ENCODE measurements at regions not wholly inside any gene's neighbourhood (a gene's known extent, or its start where the extent isn't known, plus 50 kb on each side); places are given as distances from the start of the nearest gene placed in this dataset.

DNA sequence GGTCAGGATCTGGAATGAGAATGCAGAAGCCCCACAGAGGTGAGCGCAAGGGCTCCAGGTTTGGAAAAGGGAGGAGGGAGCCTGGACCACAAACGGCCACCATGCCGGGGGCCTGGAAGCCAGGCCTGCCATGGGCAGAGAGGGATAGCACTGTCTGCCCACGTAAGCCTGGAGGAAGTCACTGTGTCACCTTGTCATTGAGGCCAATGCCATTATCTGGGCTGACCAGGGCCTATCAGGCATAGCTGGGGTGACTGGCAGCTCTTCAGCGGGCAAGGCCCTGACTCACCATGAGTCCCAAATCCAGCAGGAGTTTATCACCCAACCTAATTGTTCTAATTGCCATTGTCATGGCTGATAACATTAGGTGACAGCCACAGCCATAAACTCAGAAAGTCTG lies 84.6 kb downstream of the MATN1 start:
- no peak for ATAC-seq
- Histone ChIP-seq H3K36me3 (no peaks in the 10 kb centered on the region), H3K27ac (no peak overlapping the region), H3K27me3 (peaks cover 0 to 5% (median 0%) of the 10 kb centered on the region in 3 donors), H3K4me3 (no peak overlapping the region), H3K4me1 (no peaks in the 10 kb centered on the region), H3K9me3 (no peaks in the 10 kb centered on the region)
- DNase-seq, result no peak
- intact Hi-C loops (cut with DNase I; ENCODE audit: low total_unique reads), result no loop called here
- in situ Hi-C loops (cut with MboI; ENCODE audit: low sequenced_read_pairs in 4 of 4), result no loop called here
- TF ChIP-seq CTCF (IDR thresholded peaks at IDR 0.05 in 4 of 5, conservative IDR thresholded peaks at IDR 0.05 in 1 of 5) (no peak), POLR2A (IDR thresholded peaks at IDR 0.05) (no peak)

- no peak for TF ChIP-seq POLR2A (IDR thresholded peaks at IDR 0.05)
- no peak for TF ChIP-seq CTCF (IDR thresholded peaks at IDR 0.05 in 4 of 5, conservative IDR thresholded peaks at IDR 0.05 in 1 of 5)
- Histone ChIP-seq H3K4me3 (no peak overlapping the region), H3K36me3 (no peaks in the 10 kb centered on the region), H3K4me1 (no peaks in the 10 kb centered on the region), H3K9me3 (no peaks in the 10 kb centered on the region), H3K27ac (no peak overlapping the region), H3K27me3 (peaks cover 0 to 4% (median 0%) of the 10 kb centered on the region in 3 donors)
- ATAC-seq, result no peak
- in situ Hi-C loops (cut with MboI; ENCODE audit: low sequenced_read_pairs in 4 of 4), result no loop called here
- intact Hi-C loops (cut with DNase I; ENCODE audit: low total_unique reads), result no loop called here
- DNase-seq, result no peak
These were observed 85.3 kb downstream of the MATN1 start for GRCh38 chr1:30638086-30638485.

DNA sequence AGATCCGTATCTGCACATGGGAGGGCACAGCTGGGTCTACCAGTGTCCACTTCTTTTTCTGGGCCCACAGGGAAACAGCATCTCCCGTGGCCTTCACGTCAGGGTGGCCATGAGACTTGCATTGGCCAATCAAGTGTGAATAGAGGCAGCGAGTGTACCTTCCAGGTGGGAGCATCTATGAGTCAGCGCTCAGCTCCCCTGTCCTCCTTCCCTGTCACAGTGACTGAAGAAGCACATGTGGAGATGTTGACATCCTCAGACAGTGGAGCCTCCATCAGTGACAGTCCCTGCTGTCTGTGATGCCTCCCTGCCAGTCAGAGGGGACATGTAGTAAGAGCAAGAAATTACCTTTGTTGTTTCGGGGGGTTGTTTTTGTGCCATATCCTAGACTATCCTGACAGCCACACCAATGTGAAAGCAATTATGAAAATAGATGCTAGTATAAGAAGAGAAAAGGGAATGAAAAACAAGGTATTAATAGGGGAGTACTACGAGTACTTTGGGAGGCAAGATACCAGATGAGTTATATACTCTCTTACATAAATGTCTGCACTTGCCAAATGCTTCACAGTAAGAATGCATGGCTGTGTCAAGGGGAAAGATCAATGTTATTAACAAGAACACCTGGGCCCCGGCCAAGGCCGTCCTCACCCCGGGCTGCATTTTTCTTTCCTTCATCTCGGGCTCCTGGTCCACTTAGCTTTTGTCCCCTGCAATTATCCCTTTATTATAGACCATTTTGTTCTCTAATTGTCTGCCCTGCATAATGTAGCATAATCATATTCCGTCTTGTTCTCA lies 86.0 kb downstream of the MATN1 start:
- Histone ChIP-seq H3K4me3 (no peak overlapping the region), H3K9me3 (no peaks in the 10 kb centered on the region), H3K27me3 (no peaks in the 10 kb centered on the region), H3K27ac (no peak overlapping the region), H3K4me1 (no peaks in the 10 kb centered on the region), H3K36me3 (no peaks in the 10 kb centered on the region)
- in situ Hi-C loops (cut with MboI; ENCODE audit: low sequenced_read_pairs in 4 of 4), result no loop called here
- no peak for DNase-seq
- no peak for TF ChIP-seq POLR2A (IDR thresholded peaks at IDR 0.05)
- no peak for TF ChIP-seq CTCF (IDR thresholded peaks at IDR 0.05 in 4 of 5, conservative IDR thresholded peaks at IDR 0.05 in 1 of 5)
- intact Hi-C loops (cut with DNase I; ENCODE audit: low total_unique reads), result no loop called here
- no peak for ATAC-seq

GRCh38 chr1:30636621-30637020 lies 86.8 kb downstream of the MATN1 start:
- H3K27ac ChIP-seq, result no peak overlapping the region
- in situ Hi-C loops (cut with MboI; ENCODE audit: low sequenced_read_pairs in 4 of 4), result no loop called here
- DNase-seq (no peak), ATAC-seq (no peak)
- intact Hi-C loops (cut with DNase I; ENCODE audit: low total_unique reads), result no loop called here
- H3K4me3 ChIP-seq, result no peak overlapping the region
- no peaks in the 10 kb centered on the region for H3K27me3 ChIP-seq
- H3K36me3 ChIP-seq, result no peaks in the 10 kb centered on the region
- TF ChIP-seq CTCF (IDR thresholded peaks at IDR 0.05 in 4 of 5, conservative IDR thresholded peaks at IDR 0.05 in 1 of 5) (no peak), POLR2A (IDR thresholded peaks at IDR 0.05) (no peak)
- H3K9me3 ChIP-seq, result no peaks in the 10 kb centered on the region
- no peaks in the 10 kb centered on the region for H3K4me1 ChIP-seq

Measured in gastrocnemius medialis (tissue), 4 donors.